ENCODE measurements at regions not wholly inside any gene's neighbourhood (a gene's known extent, or its start where the extent isn't known, plus 50 kb on each side); places are given as distances from the start of the nearest gene placed in this dataset.
"Not testable (repeated sequence)": the region's sequence is repeated elsewhere in the genome, so short reads cannot be mapped to it uniquely, and the experiment has no call there.

DNA sequence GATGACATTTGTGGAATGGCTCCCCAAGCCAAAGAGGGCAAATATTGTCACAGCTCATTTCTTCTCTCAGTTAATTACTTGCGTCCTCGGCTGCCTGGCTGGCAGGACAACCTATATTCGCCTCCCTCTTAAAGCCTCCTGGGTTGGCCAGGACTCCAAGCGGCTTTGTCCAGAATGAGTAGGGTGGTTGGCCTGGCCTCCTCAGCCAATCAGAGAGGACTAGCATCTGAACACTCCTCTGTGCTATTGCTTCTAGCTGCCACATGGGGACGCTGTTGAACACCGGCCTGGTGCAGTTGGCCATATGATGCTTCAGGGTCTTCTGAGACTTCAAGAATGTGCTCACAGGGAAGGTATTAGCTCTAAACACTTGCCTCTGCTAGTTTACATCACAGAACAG lies 2722.9 kb upstream of the TPTE start:
- H3K4me3 Mint-ChIP-seq; H3K36me3 Mint-ChIP-seq (ENCODE audit: insufficient read depth); ATAC-seq; H3K27me3 Mint-ChIP-seq (ENCODE audit: low read depth); H3K9me3 Mint-ChIP-seq; H3K4me1 Mint-ChIP-seq (ENCODE audit: low read depth); DNase-seq: not testable (repeated sequence)

DNA sequence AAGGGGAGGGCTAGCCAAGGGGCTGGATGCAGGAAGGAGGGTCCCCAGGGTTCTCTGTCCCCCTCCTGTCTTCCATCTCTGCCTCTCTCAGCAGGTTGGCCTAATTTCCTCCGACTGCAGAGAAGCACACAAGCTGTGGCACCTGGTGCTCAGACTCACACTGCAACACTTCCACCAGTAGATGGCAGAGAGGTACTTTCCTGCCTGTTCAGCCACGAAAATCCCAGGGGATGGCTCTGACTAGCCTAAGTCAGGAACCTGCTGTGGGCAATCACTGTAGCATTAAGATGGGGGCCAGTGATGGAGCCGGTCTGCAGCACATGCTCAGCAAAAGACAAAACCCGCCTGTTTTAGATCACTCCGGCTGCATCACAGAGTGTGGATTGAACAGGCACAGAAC lies 2721.7 kb upstream of the TPTE start:
- H3K4me3 Mint-ChIP-seq; H3K27me3 Mint-ChIP-seq (ENCODE audit: low read depth); DNase-seq; H3K4me1 Mint-ChIP-seq (ENCODE audit: low read depth); ATAC-seq; H3K36me3 Mint-ChIP-seq (ENCODE audit: insufficient read depth); H3K9me3 Mint-ChIP-seq: not testable (repeated sequence)

DNA sequence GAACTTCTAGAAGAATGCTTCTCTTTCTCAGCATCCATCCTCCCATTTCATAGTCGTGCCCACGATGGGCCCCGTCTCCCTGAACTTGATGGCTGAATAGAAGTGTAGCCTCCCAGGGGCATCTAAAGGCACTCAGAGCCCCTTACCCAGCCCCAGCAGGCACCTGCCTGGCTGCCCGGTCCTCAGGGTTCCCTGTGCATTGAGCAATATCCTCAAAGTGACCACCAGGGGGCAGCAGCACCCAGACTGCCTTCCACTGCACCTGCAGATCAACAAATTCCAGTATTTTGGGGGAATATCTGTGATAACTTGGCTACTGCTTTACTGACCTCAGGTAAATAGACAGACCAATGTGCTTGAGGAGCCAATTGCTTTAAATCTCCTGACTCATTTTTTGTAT lies 2707.9 kb upstream of the TPTE start:
- H3K36me3 Mint-ChIP-seq (ENCODE audit: insufficient read depth); H3K9me3 Mint-ChIP-seq; H3K4me3 Mint-ChIP-seq; H3K27me3 Mint-ChIP-seq (ENCODE audit: low read depth); H3K4me1 Mint-ChIP-seq (ENCODE audit: low read depth); DNase-seq: not testable (repeated sequence)
- peak in 1 of 2 donors; percentile 46 for ATAC-seq

GRCh38 chr21:7817013-7817412 lies 2704.4 kb upstream of the TPTE start:
- not testable (repeated sequence) for H3K4me1 Mint-ChIP-seq (ENCODE audit: low read depth); H3K27me3 Mint-ChIP-seq (ENCODE audit: low read depth); DNase-seq; H3K9me3 Mint-ChIP-seq; H3K4me3 Mint-ChIP-seq; ATAC-seq; H3K36me3 Mint-ChIP-seq (ENCODE audit: insufficient read depth)

DNA sequence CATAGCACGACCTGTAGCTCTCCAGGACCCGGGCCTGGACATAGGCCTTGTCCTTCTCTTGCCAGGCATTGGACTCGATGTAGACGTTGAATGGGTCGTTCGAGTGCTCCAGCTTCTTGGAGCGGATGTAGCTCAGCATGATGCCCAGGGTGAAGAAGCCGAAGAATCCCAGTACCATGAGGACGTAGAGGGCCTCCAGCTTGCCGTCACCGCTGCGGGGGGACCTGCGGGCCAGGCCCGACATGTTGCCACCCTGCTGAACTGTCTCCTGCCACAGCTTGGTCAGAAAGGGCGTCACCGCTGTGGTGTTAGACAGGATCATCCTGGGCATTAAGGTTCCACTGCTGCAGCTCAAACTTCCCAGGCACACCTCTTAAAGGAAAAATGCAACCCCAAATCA lies 2702.1 kb upstream of the TPTE start:
- not testable (repeated sequence) for ATAC-seq; H3K27me3 Mint-ChIP-seq (ENCODE audit: low read depth); H3K9me3 Mint-ChIP-seq; DNase-seq; H3K4me1 Mint-ChIP-seq (ENCODE audit: low read depth); H3K36me3 Mint-ChIP-seq (ENCODE audit: insufficient read depth); H3K4me3 Mint-ChIP-seq

DNA sequence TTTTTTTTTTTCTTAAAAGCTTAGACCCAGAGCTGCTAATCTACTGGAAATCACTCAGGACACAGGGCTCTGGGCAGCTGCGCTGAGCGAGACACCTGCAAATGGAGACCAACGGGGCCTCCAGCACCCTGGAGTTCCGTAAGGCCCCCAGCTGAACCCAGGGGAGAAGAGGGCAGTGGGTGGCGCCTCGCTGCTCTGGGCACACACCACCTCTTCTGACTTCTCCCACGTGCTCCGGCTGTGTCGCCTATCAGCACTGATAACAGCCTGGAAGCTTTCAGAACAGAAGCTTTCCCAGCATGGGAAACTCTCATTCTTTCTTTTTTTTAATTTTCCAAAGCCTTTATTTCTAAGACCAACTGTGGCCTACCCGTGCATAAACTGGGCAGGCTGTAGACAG lies 2695.8 kb upstream of the TPTE start:
- H3K4me3 Mint-ChIP-seq; H3K27me3 Mint-ChIP-seq (ENCODE audit: low read depth); H3K4me1 Mint-ChIP-seq (ENCODE audit: low read depth); ATAC-seq; H3K36me3 Mint-ChIP-seq (ENCODE audit: insufficient read depth); DNase-seq; H3K9me3 Mint-ChIP-seq: not testable (repeated sequence)

- H3K27me3 Mint-ChIP-seq (ENCODE audit: low read depth); H3K9me3 Mint-ChIP-seq; H3K4me1 Mint-ChIP-seq (ENCODE audit: low read depth); DNase-seq; ATAC-seq; H3K4me3 Mint-ChIP-seq; H3K36me3 Mint-ChIP-seq (ENCODE audit: insufficient read depth): not testable (repeated sequence)
Observed at GRCh38 chr21:7826174-7826573, 2695.2 kb upstream of the TPTE start.

- not testable (repeated sequence) for H3K4me1 Mint-ChIP-seq (ENCODE audit: low read depth); DNase-seq; H3K4me3 Mint-ChIP-seq; H3K9me3 Mint-ChIP-seq; H3K36me3 Mint-ChIP-seq (ENCODE audit: insufficient read depth); H3K27me3 Mint-ChIP-seq (ENCODE audit: low read depth); ATAC-seq
Observed at GRCh38 chr21:7828260-7828659, 2693.1 kb upstream of the TPTE start.

DNA sequence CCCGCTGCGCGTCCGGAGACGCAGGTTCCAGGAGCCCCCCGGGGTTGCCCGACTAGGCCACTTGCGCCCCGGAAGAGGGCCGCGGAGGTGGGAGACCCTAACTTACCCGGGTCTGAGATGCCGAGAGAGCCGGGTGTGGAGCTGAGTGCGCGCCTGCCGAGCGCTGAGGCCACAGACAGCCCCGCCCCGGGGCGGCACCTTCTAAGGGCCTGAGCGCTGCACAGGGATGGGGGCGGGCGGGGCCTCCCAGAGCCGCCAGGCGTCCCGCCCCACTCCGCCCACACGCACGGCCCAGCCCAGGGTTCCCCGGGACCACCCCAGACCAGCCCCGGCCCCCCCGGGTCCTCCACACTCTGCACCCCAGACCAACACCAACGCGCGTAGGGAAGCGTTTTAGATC lies 2692.0 kb upstream of the TPTE start:
- H3K36me3 Mint-ChIP-seq (ENCODE audit: insufficient read depth); H3K4me1 Mint-ChIP-seq (ENCODE audit: low read depth); H3K4me3 Mint-ChIP-seq; H3K9me3 Mint-ChIP-seq; H3K27me3 Mint-ChIP-seq (ENCODE audit: low read depth); DNase-seq; ATAC-seq: not testable (repeated sequence)

DNA sequence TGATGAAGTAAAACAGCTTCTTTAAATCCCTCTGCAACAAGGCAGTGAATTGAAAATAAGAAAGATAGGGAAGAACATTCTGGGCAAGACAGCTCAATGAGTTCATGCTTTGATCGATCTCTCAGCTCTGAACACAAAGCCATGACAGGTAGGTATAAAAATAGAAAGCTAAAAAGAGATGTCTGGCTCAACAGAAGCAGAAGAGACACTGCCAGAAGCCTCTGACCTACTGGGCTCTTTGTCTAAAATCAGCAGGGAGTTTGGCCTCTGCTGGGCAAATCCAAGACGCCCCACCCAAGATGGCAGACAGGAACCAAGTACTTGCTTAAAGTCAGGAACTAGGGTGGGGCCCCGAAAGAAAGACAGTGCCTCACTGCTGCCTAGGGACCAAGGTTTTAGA lies 2684.1 kb upstream of the TPTE start:
- H3K27me3 Mint-ChIP-seq (ENCODE audit: low read depth); ATAC-seq; H3K4me3 Mint-ChIP-seq; H3K9me3 Mint-ChIP-seq; H3K36me3 Mint-ChIP-seq (ENCODE audit: insufficient read depth); H3K4me1 Mint-ChIP-seq (ENCODE audit: low read depth); DNase-seq: not testable (repeated sequence)

- not testable (repeated sequence) for H3K27me3 Mint-ChIP-seq (ENCODE audit: low read depth); H3K9me3 Mint-ChIP-seq; ATAC-seq; H3K36me3 Mint-ChIP-seq (ENCODE audit: insufficient read depth); H3K4me3 Mint-ChIP-seq; DNase-seq; H3K4me1 Mint-ChIP-seq (ENCODE audit: low read depth)
Observed at GRCh38 chr21:7853426-7853825, 2668.0 kb upstream of the TPTE start.

DNA sequence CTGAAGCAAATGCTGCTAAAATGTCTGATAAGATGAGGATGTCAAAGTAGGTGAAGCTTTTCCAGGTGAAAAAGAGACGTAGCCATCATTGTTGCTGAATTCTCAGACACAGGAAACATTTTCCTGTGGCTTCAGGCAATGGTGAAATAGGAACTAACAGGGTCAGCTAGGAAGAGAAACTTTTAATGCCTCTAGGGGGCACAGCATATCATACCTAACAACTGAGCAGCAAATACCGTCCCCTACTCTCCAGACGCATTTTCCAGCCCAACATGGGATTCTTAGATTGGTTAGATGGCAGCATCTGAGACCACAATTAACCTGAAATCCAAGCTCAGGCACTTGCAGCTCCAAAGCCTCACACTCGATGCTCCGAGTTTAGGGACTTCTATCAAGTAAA lies 2667.5 kb upstream of the TPTE start:
- H3K9me3 Mint-ChIP-seq; ATAC-seq; DNase-seq; H3K36me3 Mint-ChIP-seq (ENCODE audit: insufficient read depth); H3K4me1 Mint-ChIP-seq (ENCODE audit: low read depth); H3K4me3 Mint-ChIP-seq; H3K27me3 Mint-ChIP-seq (ENCODE audit: low read depth): not testable (repeated sequence)

All from activated T-cell treated with anti-CD3 and anti-CD28 coated beads, Interleukin-2, amount 50 U/mL, for 4 hours (primary cell).